ENCODE measurements at regions not wholly inside any gene's neighbourhood (a gene's known extent, or its start where the extent isn't known, plus 50 kb on each side); places are given as distances from the start of the nearest gene placed in this dataset.

DNA sequence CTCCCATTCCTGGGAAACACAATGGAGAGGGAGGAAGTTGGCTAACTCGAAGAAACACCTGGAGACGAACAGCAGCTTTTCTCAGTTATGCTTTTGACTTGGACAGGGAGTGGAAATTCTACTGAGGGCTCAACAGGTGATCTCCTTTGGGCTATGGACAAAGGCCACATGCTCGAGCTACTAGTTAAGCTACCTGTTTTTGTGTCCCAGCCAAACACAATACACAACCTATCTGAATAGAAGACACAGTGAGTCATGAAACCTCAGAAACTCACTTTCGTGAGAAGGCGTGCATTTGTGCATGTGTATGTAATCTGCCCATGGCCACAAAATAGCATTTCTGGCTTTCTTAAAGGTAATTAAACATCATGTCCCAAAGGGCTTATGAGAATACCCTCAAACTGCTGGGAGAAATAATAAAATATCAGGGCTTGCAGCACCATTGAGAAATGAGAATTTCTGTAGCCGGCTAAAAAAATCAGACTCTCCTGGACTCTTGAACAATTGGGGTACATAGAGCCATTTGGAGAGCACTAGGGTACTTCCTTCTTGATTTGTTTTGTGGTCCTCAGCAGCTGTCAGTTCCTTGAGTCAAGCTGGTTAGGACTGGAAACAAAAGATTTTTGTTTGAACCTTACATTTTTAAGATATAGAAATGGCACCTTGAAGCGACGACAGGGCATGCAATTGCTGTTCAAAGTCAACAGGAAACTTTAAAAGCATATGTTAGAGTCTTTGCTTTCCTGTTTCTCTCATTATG is 85.5 kb upstream of the PTHLH start:
- Histone ChIP-seq H3K9me3 (no peaks in the 10 kb centered on the region), H3K27ac (no peak overlapping the region), H3K4me1 (no peaks in the 10 kb centered on the region), H3K4me3 (no peak overlapping the region), H3K36me3 (ENCODE audit: low read depth, missing control alignments) (no peaks in the 10 kb centered on the region), H3K27me3 (no peaks in the 10 kb centered on the region)
- TF ChIP-seq, protein P1, sequence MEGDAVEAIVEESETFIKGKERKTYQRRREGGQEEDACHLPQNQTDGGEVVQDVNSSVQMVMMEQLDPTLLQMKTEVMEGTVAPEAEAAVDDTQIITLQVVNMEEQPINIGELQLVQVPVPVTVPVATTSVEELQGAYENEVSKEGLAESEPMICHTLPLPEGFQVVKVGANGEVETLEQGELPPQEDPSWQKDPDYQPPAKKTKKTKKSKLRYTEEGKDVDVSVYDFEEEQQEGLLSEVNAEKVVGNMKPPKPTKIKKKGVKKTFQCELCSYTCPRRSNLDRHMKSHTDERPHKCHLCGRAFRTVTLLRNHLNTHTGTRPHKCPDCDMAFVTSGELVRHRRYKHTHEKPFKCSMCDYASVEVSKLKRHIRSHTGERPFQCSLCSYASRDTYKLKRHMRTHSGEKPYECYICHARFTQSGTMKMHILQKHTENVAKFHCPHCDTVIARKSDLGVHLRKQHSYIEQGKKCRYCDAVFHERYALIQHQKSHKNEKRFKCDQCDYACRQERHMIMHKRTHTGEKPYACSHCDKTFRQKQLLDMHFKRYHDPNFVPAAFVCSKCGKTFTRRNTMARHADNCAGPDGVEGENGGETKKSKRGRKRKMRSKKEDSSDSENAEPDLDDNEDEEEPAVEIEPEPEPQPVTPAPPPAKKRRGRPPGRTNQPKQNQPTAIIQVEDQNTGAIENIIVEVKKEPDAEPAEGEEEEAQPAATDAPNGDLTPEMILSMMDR (IDR thresholded peaks at IDR 0.05) = no peak
- no peak for TF ChIP-seq POLR2A (IDR thresholded peaks at IDR 0.05)
- WGBS, 2 donors = 89% methylated on average over 8 of the region's 8 CpGs
- DNase-seq = no peak
- intact Hi-C loops (cut with DNase I; ENCODE audit: low total_unique reads) = no loop called here

DNA sequence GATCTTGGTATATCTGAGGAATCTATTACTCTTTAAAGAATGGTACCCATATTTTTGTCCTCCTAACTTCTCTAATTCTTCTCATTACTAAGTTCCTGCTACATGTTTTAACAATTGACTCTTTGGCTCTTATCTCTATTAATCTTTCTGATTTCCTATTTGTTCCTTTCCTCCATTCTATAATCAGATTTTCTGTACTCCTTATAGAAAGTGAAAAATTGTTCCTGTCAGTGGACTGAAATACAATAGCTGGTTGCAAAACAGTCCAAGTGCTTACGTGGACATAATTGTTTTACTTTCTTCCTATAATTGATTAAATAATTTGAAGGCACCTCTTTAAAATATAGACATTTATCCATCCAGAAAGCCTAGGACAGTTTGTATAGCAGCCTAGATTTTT is 86.7 kb upstream of the PTHLH start:
- Histone ChIP-seq H3K36me3 (ENCODE audit: low read depth, missing control alignments) (no peaks in the 10 kb centered on the region), H3K27me3 (no peaks in the 10 kb centered on the region), H3K4me3 (no peak overlapping the region), H3K27ac (no peak overlapping the region), H3K9me3 (no peaks in the 10 kb centered on the region), H3K4me1 (peaks cover 4% of the 10 kb centered on the region)
- TF ChIP-seq, protein P1 (IDR thresholded peaks at IDR 0.05) = no peak
- intact Hi-C loops (cut with DNase I; ENCODE audit: low total_unique reads) = no loop called here
- 80 to 88% methylated on average over 1 of the region's 1 CpG for WGBS, 2 donors
- no peak for DNase-seq

DNA sequence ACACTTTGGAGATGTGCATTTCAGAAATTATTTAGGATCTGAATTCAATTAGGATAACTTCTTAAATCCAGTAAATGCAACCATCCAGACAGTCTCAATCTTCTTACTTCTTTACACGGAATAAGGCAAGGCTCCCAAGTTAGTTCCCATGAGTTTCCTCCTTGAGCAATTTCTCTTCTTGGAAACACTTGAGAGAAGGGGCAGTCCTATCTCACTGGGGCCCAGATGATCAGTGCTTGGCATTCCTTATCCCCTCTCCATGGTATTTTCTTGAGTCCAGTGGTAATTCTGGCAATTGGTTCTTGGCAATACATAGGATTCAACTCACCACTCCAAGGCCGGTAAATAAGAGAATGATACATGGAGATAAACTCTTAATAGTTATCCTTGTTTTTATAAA is 87.1 kb upstream of the PTHLH start:
- TF ChIP-seq, protein P1 (IDR thresholded peaks at IDR 0.05) = no peak
- no peak for TF ChIP-seq POLR2A (IDR thresholded peaks at IDR 0.05)
- Histone ChIP-seq H3K27me3 (no peaks in the 10 kb centered on the region), H3K4me3 (no peak overlapping the region), H3K4me1 (peaks cover 4% of the 10 kb centered on the region), H3K9me3 (no peaks in the 10 kb centered on the region), H3K36me3 (ENCODE audit: low read depth, missing control alignments) (no peaks in the 10 kb centered on the region), H3K27ac (no peak overlapping the region)
- no peak for DNase-seq
- intact Hi-C loops (cut with DNase I; ENCODE audit: low total_unique reads) = no loop called here
- 49 to 55% methylated on average over 2 of the region's 2 CpGs for WGBS, 2 donors

DNA sequence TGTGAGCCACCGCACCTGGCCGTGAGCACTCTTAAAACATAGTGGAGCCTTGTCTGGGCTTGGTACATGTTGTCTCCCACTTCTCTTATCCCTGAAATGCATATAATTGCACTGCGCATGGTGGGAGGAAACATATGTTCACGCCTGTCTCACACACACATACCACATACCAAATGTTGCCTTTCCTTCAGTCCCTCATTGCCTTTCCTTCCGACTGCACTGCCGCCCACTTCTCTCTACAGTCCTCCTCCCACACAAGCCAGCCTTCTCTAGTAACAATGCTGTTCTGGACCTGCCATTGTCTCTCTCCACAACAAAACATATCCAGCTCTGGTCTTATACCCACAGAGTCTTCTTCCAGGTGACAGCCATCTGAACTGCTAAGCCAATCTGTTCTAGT is 88.3 kb upstream of the PTHLH start:
- Histone ChIP-seq H3K4me3 (no peak overlapping the region), H3K27ac (no peak overlapping the region), H3K27me3 (no peaks in the 10 kb centered on the region), H3K9me3 (no peaks in the 10 kb centered on the region), H3K4me1 (peaks cover 4% of the 10 kb centered on the region), H3K36me3 (ENCODE audit: low read depth, missing control alignments) (no peaks in the 10 kb centered on the region)
- intact Hi-C loops (cut with DNase I; ENCODE audit: low total_unique reads) = no loop called here
- TF ChIP-seq, protein P1 (IDR thresholded peaks at IDR 0.05) = no peak
- no peak for TF ChIP-seq POLR2A (IDR thresholded peaks at IDR 0.05)
- WGBS, 2 donors = 86 to 87% methylated on average over 6 of the region's 6 CpGs
- DNase-seq = no peak

DNA sequence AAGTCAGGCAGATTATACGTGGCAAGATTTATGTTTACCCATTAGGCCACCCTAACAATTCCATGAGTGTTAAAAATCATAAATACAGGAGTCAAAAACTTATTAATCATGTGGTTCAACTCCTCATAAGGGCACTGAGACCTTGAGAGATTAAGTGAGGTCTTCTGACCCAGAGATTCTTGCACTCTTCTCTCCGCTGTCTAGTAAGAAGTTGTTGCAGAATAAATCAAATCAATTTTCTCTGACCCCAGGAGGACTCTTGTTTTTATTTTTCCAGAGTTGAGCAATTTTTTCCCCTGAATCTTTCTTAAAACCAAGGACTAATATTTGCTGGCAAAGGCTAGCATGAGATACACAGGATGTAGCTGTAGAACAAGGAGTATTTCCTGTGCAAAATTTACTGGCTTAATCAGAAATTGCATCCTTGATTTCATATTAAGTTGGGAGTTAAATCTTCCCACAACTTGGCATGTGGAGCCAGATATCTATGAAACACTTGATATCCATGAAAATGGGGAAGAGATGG is 90.9 kb upstream of the PTHLH start:
- no peak for TF ChIP-seq POLR2A (IDR thresholded peaks at IDR 0.05)

More for the DNA sequence above, 90.9 kb upstream of the PTHLH start:
- intact Hi-C loops (cut with DNase I; ENCODE audit: low total_unique reads) = no loop called here
- WGBS, 2 donors = 40 to 51% methylated on average over 2 of the region's 2 CpGs
- no peaks in the 10 kb centered on the region for H3K9me3 ChIP-seq
- no peaks in the 10 kb centered on the region for H3K27me3 ChIP-seq
- no peak for DNase-seq
- no peaks in the 10 kb centered on the region for H3K36me3 ChIP-seq (ENCODE audit: low read depth, missing control alignments)
- H3K4me1 ChIP-seq = peaks cover 4% of the 10 kb centered on the region
- no peak overlapping the region for H3K4me3 ChIP-seq
- H3K27ac ChIP-seq = no peak overlapping the region

Measured in testis (tissue), 2 donors.